ENCODE measurements at regions not wholly inside any gene's neighbourhood (a gene's known extent, or its start where the extent isn't known, plus 50 kb on each side); places are given as distances from the start of the nearest gene placed in this dataset.

DNA sequence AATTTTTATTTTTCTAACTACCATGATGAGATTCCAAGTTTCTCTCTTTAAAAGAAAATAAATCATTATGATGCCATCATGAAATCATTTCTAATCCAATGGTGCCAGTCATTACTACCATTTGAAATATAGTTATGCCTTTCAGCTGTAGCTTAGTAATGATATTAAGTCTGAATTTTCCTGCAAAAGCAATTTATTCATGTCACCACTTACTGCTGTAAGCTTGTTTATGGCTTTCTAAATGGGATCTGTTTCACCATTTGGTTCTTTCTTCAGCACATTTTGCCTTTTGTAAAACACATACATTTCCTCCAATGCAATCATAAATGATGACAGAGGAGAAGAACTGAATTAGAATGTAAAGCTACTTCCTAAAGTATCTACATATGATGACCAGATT is 130.5 kb downstream of the SEM1 start:
- Histone ChIP-seq H3K9me3 (ENCODE audit: insufficient read depth, low read depth, low read length) (no peaks in the 10 kb centered on the region), H3K79me1 (ENCODE audit: low read length) (no peaks in the 10 kb centered on the region), H3K14ac (ENCODE audit: low read length) (no peak overlapping the region), H4K8ac (ENCODE audit: low read depth, low read length) (no peak overlapping the region), H3K79me2 (ENCODE audit: control insufficient read depth, insufficient read depth, low read length, poor library complexity) (no peaks in the 10 kb centered on the region), H3K36me3 (ENCODE audit: control insufficient read depth in 1 of 2, insufficient read depth in 2 of 2, low read length in 2 of 2) (no peaks in the 10 kb centered on the region), H3K4me3 (ENCODE audit: low read depth, low read length) (no peak overlapping the region), H2AFZ (ENCODE audit: insufficient read depth, low read length, poor library complexity) (no peak overlapping the region), H3K18ac (ENCODE audit: low read length) (no peak overlapping the region), H3K27ac (ENCODE audit: low read depth, low read length) (no peak overlapping the region), H3K27me3 (ENCODE audit: insufficient read depth, low read length) (no peaks in the 10 kb centered on the region), H3K9ac (ENCODE audit: low read length) (no peak overlapping the region), H4K12ac (ENCODE audit: low read depth, low read length) (no peak overlapping the region), H3K23ac (ENCODE audit: low read length) (no peak overlapping the region), H3K4me1 (ENCODE audit: control insufficient read depth in 1 of 2, insufficient read depth in 2 of 2, low read length in 2 of 2) (no peaks in the 10 kb centered on the region), H3K4me2 (ENCODE audit: low read length) (no peak overlapping the region), H4K91ac (ENCODE audit: low read depth, low read length) (no peak overlapping the region), H2BK12ac (ENCODE audit: low read length) (no peak overlapping the region), H2AK5ac (ENCODE audit: low read length) (no peak overlapping the region), H3K4ac (ENCODE audit: low read depth, low read length) (no peak overlapping the region), H2BK120ac (ENCODE audit: insufficient read depth, low read length, poor library complexity) (no peak overlapping the region), H2BK5ac (ENCODE audit: low read depth, low read length, poor library complexity) (no peak overlapping the region)
- DNase-seq = no peak

DNA sequence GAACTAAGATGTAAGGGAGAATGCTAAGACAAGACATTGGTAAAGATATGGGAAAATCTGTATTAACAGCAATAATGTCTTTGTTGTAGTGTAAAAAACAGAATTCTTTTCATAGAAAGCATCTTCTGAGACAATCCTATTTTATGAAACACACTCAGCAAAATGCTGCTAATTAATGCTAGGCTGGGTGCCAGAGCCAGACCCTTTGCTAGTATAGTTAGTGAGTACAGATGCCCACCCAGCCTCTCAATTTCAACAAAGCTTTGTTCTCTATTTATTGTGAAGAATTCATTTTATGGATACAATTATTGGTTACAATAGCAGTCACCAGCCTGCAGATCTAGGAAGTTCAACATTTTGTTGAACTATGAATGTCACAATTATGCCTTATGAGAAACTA is 131.0 kb downstream of the SEM1 start:
- Histone ChIP-seq H3K4me1 (ENCODE audit: control insufficient read depth in 1 of 2, insufficient read depth in 2 of 2, low read length in 2 of 2) (no peaks in the 10 kb centered on the region), H4K91ac (ENCODE audit: low read depth, low read length) (no peak overlapping the region), H3K23ac (ENCODE audit: low read length) (no peak overlapping the region), H3K36me3 (ENCODE audit: control insufficient read depth in 1 of 2, insufficient read depth in 2 of 2, low read length in 2 of 2) (no peaks in the 10 kb centered on the region), H2BK120ac (ENCODE audit: insufficient read depth, low read length, poor library complexity) (no peak overlapping the region), H2AFZ (ENCODE audit: insufficient read depth, low read length, poor library complexity) (no peak overlapping the region), H3K9ac (ENCODE audit: low read length) (no peak overlapping the region), H3K4me2 (ENCODE audit: low read length) (no peak overlapping the region), H3K27ac (ENCODE audit: low read depth, low read length) (no peak overlapping the region), H3K9me3 (ENCODE audit: insufficient read depth, low read depth, low read length) (no peaks in the 10 kb centered on the region), H2BK5ac (ENCODE audit: low read depth, low read length, poor library complexity) (no peak overlapping the region), H4K12ac (ENCODE audit: low read depth, low read length) (no peak overlapping the region), H4K8ac (ENCODE audit: low read depth, low read length) (no peak overlapping the region), H3K79me1 (ENCODE audit: low read length) (no peaks in the 10 kb centered on the region), H3K14ac (ENCODE audit: low read length) (no peak overlapping the region), H2AK5ac (ENCODE audit: low read length) (no peak overlapping the region), H3K18ac (ENCODE audit: low read length) (no peak overlapping the region), H3K4ac (ENCODE audit: low read depth, low read length) (no peak overlapping the region), H2BK12ac (ENCODE audit: low read length) (no peak overlapping the region), H3K27me3 (ENCODE audit: insufficient read depth, low read length) (no peaks in the 10 kb centered on the region), H3K4me3 (ENCODE audit: low read depth, low read length) (no peak overlapping the region), H3K79me2 (ENCODE audit: control insufficient read depth, insufficient read depth, low read length, poor library complexity) (no peaks in the 10 kb centered on the region)
- DNase-seq = no peak

DNA sequence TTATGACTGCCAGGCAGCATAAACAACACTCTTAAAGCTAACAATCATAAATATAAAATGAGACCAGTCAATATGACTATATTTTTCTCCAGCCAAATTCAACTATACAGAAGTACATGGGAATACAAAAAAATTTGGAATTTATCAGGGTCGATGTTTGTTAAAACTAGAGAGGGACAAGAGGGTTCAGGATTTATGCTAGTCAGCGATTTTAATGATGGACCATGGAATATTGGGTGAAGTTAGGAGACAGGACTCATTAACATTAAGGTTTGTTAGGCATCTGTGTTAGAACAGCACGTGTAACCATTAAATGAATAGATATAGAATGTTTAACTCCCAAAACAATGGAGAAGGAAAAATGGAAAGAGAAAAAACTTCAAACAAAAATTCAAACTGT is 146.2 kb downstream of the SEM1 start:
- no peaks in the 10 kb centered on the region for H3K79me1 ChIP-seq (ENCODE audit: low read length)
- H3K79me2 ChIP-seq (ENCODE audit: control insufficient read depth, insufficient read depth, low read length, poor library complexity) = no peaks in the 10 kb centered on the region
- H2BK12ac ChIP-seq (ENCODE audit: low read length) = no peak overlapping the region
- no peak overlapping the region for H3K23ac ChIP-seq (ENCODE audit: low read length)
- DNase-seq = no peak
- H3K4me1 ChIP-seq (ENCODE audit: control insufficient read depth in 1 of 2, insufficient read depth in 2 of 2, low read length in 2 of 2) = no peaks in the 10 kb centered on the region
- no peaks in the 10 kb centered on the region for H3K27me3 ChIP-seq (ENCODE audit: insufficient read depth, low read length)
- H3K18ac ChIP-seq (ENCODE audit: low read length) = no peak overlapping the region
- H2AK5ac ChIP-seq (ENCODE audit: low read length) = no peak overlapping the region
- WGBS (ENCODE audit: extremely low coverage, insufficient coverage, insufficient read length) = no CpG with 5 or more reads among the region's 3 CpGs
- H3K36me3 ChIP-seq (ENCODE audit: control insufficient read depth in 1 of 2, insufficient read depth in 2 of 2, low read length in 2 of 2) = no peaks in the 10 kb centered on the region
- no peak overlapping the region for H4K8ac ChIP-seq (ENCODE audit: low read depth, low read length)
- H4K91ac ChIP-seq (ENCODE audit: low read depth, low read length) = no peak overlapping the region
- no peak overlapping the region for H3K9ac ChIP-seq (ENCODE audit: low read length)
- no peak overlapping the region for H2BK5ac ChIP-seq (ENCODE audit: low read depth, low read length, poor library complexity)
- H3K9me3 ChIP-seq (ENCODE audit: insufficient read depth, low read depth, low read length) = no peaks in the 10 kb centered on the region
- H2AFZ ChIP-seq (ENCODE audit: insufficient read depth, low read length, poor library complexity) = no peak overlapping the region
- H4K12ac ChIP-seq (ENCODE audit: low read depth, low read length) = no peak overlapping the region
- no peak overlapping the region for H2BK120ac ChIP-seq (ENCODE audit: insufficient read depth, low read length, poor library complexity)
- H3K14ac ChIP-seq (ENCODE audit: low read length) = no peak overlapping the region
- H3K4me2 ChIP-seq (ENCODE audit: low read length) = no peak overlapping the region
- H3K27ac ChIP-seq (ENCODE audit: low read depth, low read length) = no peak overlapping the region
- H3K4ac ChIP-seq (ENCODE audit: low read depth, low read length) = no peak overlapping the region
- no peak overlapping the region for H3K4me3 ChIP-seq (ENCODE audit: low read depth, low read length)

DNA sequence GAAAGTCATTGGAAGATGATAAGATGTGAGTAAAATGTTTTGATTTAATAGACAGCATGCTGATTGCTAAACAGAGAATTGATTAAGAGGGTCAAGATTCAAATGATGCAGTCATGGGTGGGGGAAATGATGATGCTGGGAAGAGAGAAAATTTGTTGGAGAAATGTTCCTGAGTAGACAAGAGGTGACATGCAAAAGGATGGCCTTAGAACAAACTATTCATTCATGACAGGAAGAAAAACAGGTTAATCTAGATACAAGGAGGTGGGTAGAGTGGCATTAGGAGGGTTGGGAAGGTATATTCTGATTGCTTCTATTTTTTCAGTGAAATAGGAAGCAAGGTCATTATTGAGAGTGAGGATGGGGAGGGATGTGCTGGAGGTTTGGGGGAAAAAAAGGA is 146.7 kb downstream of the SEM1 start:
- Histone ChIP-seq H3K79me2 (ENCODE audit: control insufficient read depth, insufficient read depth, low read length, poor library complexity) (no peaks in the 10 kb centered on the region), H3K27me3 (ENCODE audit: insufficient read depth, low read length) (no peaks in the 10 kb centered on the region), H2BK120ac (ENCODE audit: insufficient read depth, low read length, poor library complexity) (no peak overlapping the region), H3K79me1 (ENCODE audit: low read length) (no peaks in the 10 kb centered on the region), H3K4ac (ENCODE audit: low read depth, low read length) (no peak overlapping the region), H3K36me3 (ENCODE audit: control insufficient read depth in 1 of 2, insufficient read depth in 2 of 2, low read length in 2 of 2) (no peaks in the 10 kb centered on the region), H2AK5ac (ENCODE audit: low read length) (no peak overlapping the region), H4K91ac (ENCODE audit: low read depth, low read length) (no peak overlapping the region), H3K14ac (ENCODE audit: low read length) (no peak overlapping the region), H4K12ac (ENCODE audit: low read depth, low read length) (no peak overlapping the region), H3K4me3 (ENCODE audit: low read depth, low read length) (no peak overlapping the region), H3K4me1 (ENCODE audit: control insufficient read depth in 1 of 2, insufficient read depth in 2 of 2, low read length in 2 of 2) (no peaks in the 10 kb centered on the region), H2AFZ (ENCODE audit: insufficient read depth, low read length, poor library complexity) (no peak overlapping the region), H3K18ac (ENCODE audit: low read length) (no peak overlapping the region), H3K9me3 (ENCODE audit: insufficient read depth, low read depth, low read length) (no peaks in the 10 kb centered on the region), H2BK12ac (ENCODE audit: low read length) (no peak overlapping the region), H3K23ac (ENCODE audit: low read length) (no peak overlapping the region), H3K27ac (ENCODE audit: low read depth, low read length) (no peak overlapping the region), H3K9ac (ENCODE audit: low read length) (no peak overlapping the region), H2BK5ac (ENCODE audit: low read depth, low read length, poor library complexity) (no peak overlapping the region), H4K8ac (ENCODE audit: low read depth, low read length) (no peak overlapping the region), H3K4me2 (ENCODE audit: low read length) (no peak overlapping the region)
- no peak for DNase-seq

DNA sequence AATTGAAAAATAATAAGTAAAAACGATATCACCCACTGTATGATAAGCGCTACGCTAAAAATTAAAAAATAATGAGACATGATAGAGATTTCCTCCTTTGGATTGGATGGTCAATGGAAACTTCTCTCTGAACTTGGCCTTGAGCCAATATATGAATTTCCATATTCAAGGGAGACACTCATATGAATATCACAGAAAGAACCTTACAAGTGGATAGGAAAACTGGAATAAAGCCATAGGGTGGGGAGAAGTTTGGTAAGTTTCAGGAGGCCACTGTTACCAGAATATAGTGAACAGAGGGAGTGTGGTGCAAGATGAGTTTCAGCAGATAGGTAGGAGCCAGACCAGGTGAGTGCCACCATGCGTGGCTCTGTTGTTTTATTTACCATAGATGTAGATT is 147.2 kb downstream of the SEM1 start:
- H3K14ac ChIP-seq (ENCODE audit: low read length) = no peak overlapping the region
- no peak overlapping the region for H4K91ac ChIP-seq (ENCODE audit: low read depth, low read length)
- no peaks in the 10 kb centered on the region for H3K9me3 ChIP-seq (ENCODE audit: insufficient read depth, low read depth, low read length)
- H3K9ac ChIP-seq (ENCODE audit: low read length) = no peak overlapping the region
- H3K79me2 ChIP-seq (ENCODE audit: control insufficient read depth, insufficient read depth, low read length, poor library complexity) = no peaks in the 10 kb centered on the region
- H2AFZ ChIP-seq (ENCODE audit: insufficient read depth, low read length, poor library complexity) = no peak overlapping the region
- no peak overlapping the region for H2BK5ac ChIP-seq (ENCODE audit: low read depth, low read length, poor library complexity)
- no CpG with 5 or more reads among the region's 4 CpGs for WGBS (ENCODE audit: extremely low coverage, insufficient coverage, insufficient read length)
- no peak overlapping the region for H4K12ac ChIP-seq (ENCODE audit: low read depth, low read length)
- no peaks in the 10 kb centered on the region for H3K79me1 ChIP-seq (ENCODE audit: low read length)
- H3K4me2 ChIP-seq (ENCODE audit: low read length) = no peak overlapping the region
- no peak overlapping the region for H3K23ac ChIP-seq (ENCODE audit: low read length)
- H3K36me3 ChIP-seq (ENCODE audit: control insufficient read depth in 1 of 2, insufficient read depth in 2 of 2, low read length in 2 of 2) = no peaks in the 10 kb centered on the region
- no peak overlapping the region for H3K27ac ChIP-seq (ENCODE audit: low read depth, low read length)
- H3K4me1 ChIP-seq (ENCODE audit: control insufficient read depth in 1 of 2, insufficient read depth in 2 of 2, low read length in 2 of 2) = no peaks in the 10 kb centered on the region
- no peak overlapping the region for H4K8ac ChIP-seq (ENCODE audit: low read depth, low read length)
- no peak overlapping the region for H3K4ac ChIP-seq (ENCODE audit: low read depth, low read length)
- H3K4me3 ChIP-seq (ENCODE audit: low read depth, low read length) = no peak overlapping the region
- no peaks in the 10 kb centered on the region for H3K27me3 ChIP-seq (ENCODE audit: insufficient read depth, low read length)
- H2BK120ac ChIP-seq (ENCODE audit: insufficient read depth, low read length, poor library complexity) = no peak overlapping the region
- no peak overlapping the region for H2AK5ac ChIP-seq (ENCODE audit: low read length)
- DNase-seq = no peak
- H3K18ac ChIP-seq (ENCODE audit: low read length) = no peak overlapping the region
- H2BK12ac ChIP-seq (ENCODE audit: low read length) = no peak overlapping the region
